H1 (cell line): ENCODE measurements at regions not wholly inside any gene's neighbourhood (a gene's known extent, or its start where the extent isn't known, plus 50 kb on each side); places are given as distances from the start of the nearest gene placed in this dataset.

Experiments
- CTCF ChIA-PET: fragments of 300-600 bp; sonication (Branson Sonifier 250); formaldehyde crosslinking; loops from one replicate; lab custom pipeline; 2021; ENCODE audit not compliant: partially characterized antibody; lab: Charles Lee
- POLR2A ChIA-PET: fragments of 300-600 bp; sonication (Branson Sonifier 250); formaldehyde crosslinking; loops from one replicate; lab custom pipeline; 2021; ENCODE audit warnings: inconsistent platforms; ENCODE audit not compliant: partially characterized antibody; lab: Charles Lee
- DNase-seq, 2 experiments: peaks; one replicate each; pipeline versions ENCODE4 v3.0.0 to v3.0.0-alpha.2; 2010 to 2022; ENCODE audit warnings: low spot score in 2 of 2, low read depth in 1 of 2, mixed read lengths in 1 of 2
- FAIRE-seq: peaks from 2 replicates; lab custom pipeline; 2011; peaks lifted over from hg19 to GRCh38; lab: Jason Lieb, UNC
- H2AFZ ChIP-seq: 2 replicates; pipeline ENCODE4 v1.8.1; 2012; ENCODE audit warnings: low read length, inconsistent platforms
- H2AK5ac ChIP-seq: 2 replicates; pipeline ENCODE4 v1.6.1; 2013; ENCODE audit warnings: low read depth, low read length
- H2BK120ac ChIP-seq: replicated peaks from 2 replicates; pipeline ENCODE3; 2013; ENCODE audit warnings: low read depth, low read length, inconsistent platforms
- H2BK12ac ChIP-seq: 2 replicates; pipeline ENCODE4 v1.6.1; 2013; ENCODE audit warnings: low read depth, low read length
- H2BK15ac ChIP-seq: 2 replicates; pipeline ENCODE4 v1.6.1; 2013; ENCODE audit warnings: low read length
- H2BK20ac ChIP-seq: 2 replicates; pipeline ENCODE4 v1.6.1; 2013; ENCODE audit warnings: low read length
- H2BK5ac ChIP-seq: 2 replicates; pipeline ENCODE4 v1.6.1; 2013; ENCODE audit warnings: low read depth, low read length
- H3K14ac ChIP-seq: 2 replicates; pipeline ENCODE4 v1.6.1; 2013; ENCODE audit warnings: inconsistent platforms; ENCODE audit not compliant: insufficient read length
- H3K18ac ChIP-seq: 2 replicates; pipeline ENCODE4 v1.6.1; 2013; ENCODE audit warnings: low read length; ENCODE audit errors: extremely low read depth
- H3K23ac ChIP-seq: 2 replicates; pipeline ENCODE4 v1.6.1; 2013; ENCODE audit warnings: inconsistent platforms; ENCODE audit not compliant: insufficient read length
- H3K23me2 ChIP-seq: 2 replicates; pipeline ENCODE4 v1.6.1; 2013; ENCODE audit warnings: low read depth, low read length
- H3K27ac ChIP-seq: 2 replicates; pipeline ENCODE4 v1.6.1; 2011; ENCODE audit warnings: low read depth, low read length, inconsistent platforms
- H3K27me3 ChIP-seq, 4 experiments: replicated peaks in 1 of 4; 1 replicate in 1 of 4; 2 replicates in 3 of 4; pipeline versions ENCODE4 v1.6.1 to v1.8.1; 2011 to 2013; ENCODE audit warnings: low read length in 3 of 4, mild to moderate bottlenecking in 3 of 4, inconsistent platforms in 2 of 4, mixed read lengths in 2 of 4, moderate library complexity in 1 of 4; ENCODE audit not compliant: control insufficient read depth in 3 of 4, insufficient read depth in 3 of 4; ENCODE audit errors: extremely low read depth in 1 of 4
- H3K36me3 ChIP-seq, 4 experiments: 2 replicates each; pipeline versions ENCODE4 v1.6.1 to v1.8.1; 2011 to 2013; ENCODE audit warnings: mild to moderate bottlenecking in 4 of 4, low read length in 3 of 4, moderate library complexity in 2 of 4, control low read depth in 1 of 4, inconsistent platforms in 1 of 4; ENCODE audit not compliant: insufficient read depth in 4 of 4, control insufficient read depth in 2 of 4
- H3K4ac ChIP-seq: replicated peaks from 2 replicates; pipeline ENCODE3; 2013; ENCODE audit warnings: low read length, low read depth, mixed read lengths, inconsistent platforms; ENCODE audit not compliant: insufficient read length
- H3K4me1 ChIP-seq, 4 experiments: replicated peaks in 1 of 4; 1 replicate in 1 of 4; 2 replicates in 3 of 4; pipeline versions ENCODE4 v1.6.1 to v1.8.1; 2011 to 2013; ENCODE audit warnings: low read length in 3 of 4, inconsistent platforms in 2 of 4, mixed read lengths in 1 of 4; ENCODE audit not compliant: insufficient read depth in 4 of 4, control insufficient read depth in 3 of 4
- H3K4me2 ChIP-seq, 2 experiments: 2 replicates each; pipeline versions ENCODE4 v1.6.1 to v1.8.1; 2011 to 2013; ENCODE audit warnings: low read depth in 2 of 2, low read length in 2 of 2, control low read depth in 1 of 2, inconsistent platforms in 1 of 2, mild to moderate bottlenecking in 1 of 2; ENCODE audit not compliant: insufficient read depth in 1 of 2
- H3K4me3 ChIP-seq, 4 experiments: fragments of 200-600, 300-600 bp in 1 of 4; sonication (generic), shearing (Covaris generic), sonication (Bioruptor Twin) in 1 of 4; 2 replicates each; pipeline versions ENCODE4 v1.5.1 to v1.8.1; 2011 to 2016; ENCODE audit warnings: low read length in 4 of 4, low read depth in 3 of 4, control low read depth in 2 of 4, inconsistent platforms in 2 of 4, mild to moderate bottlenecking in 2 of 4, mixed read lengths in 1 of 4, moderate library complexity in 1 of 4; ENCODE audit not compliant: insufficient read depth in 2 of 4; ENCODE audit errors: extremely low read depth in 1 of 4
- H3K56ac ChIP-seq: replicated peaks from 2 replicates; pipeline ENCODE3; 2013; ENCODE audit warnings: low read depth, mild to moderate bottlenecking, mixed read lengths, low read length, inconsistent platforms; ENCODE audit not compliant: insufficient read length
- H3K79me1 ChIP-seq: 2 replicates; pipeline ENCODE4 v1.6.1; 2013; ENCODE audit warnings: low read depth, low read length, control low read depth
- H3K79me2 ChIP-seq, 2 experiments: 2 replicates each; pipeline versions ENCODE4 v1.6.1 to v1.8.1; 2012 to 2013; ENCODE audit warnings: low read length in 2 of 2, mild to moderate bottlenecking in 2 of 2, inconsistent platforms in 1 of 2; ENCODE audit not compliant: insufficient read depth in 2 of 2, control insufficient read depth in 1 of 2
- H3K9ac ChIP-seq, 4 experiments: replicated peaks in 1 of 4; 1 replicate in 1 of 4; 2 replicates in 3 of 4; pipeline versions ENCODE4 v1.6.1 to v1.8.1; 2011 to 2013; ENCODE audit warnings: low read depth in 3 of 4, low read length in 3 of 4, control low read depth in 2 of 4, mild to moderate bottlenecking in 2 of 4, moderate library complexity in 2 of 4, inconsistent platforms in 1 of 4; ENCODE audit errors: extremely low read depth in 1 of 4
- H3K9me3 ChIP-seq, 2 experiments: 2 replicates each; pipeline versions ENCODE4 v1.6.1 to v1.8.1; 2012 to 2013; ENCODE audit warnings: mild to moderate bottlenecking in 2 of 2, moderate library complexity in 2 of 2, control low read depth in 1 of 2, inconsistent platforms in 1 of 2, low read depth in 1 of 2, low read length in 1 of 2, mixed read lengths in 1 of 2; ENCODE audit not compliant: insufficient read depth in 2 of 2
- H4K20me1 ChIP-seq, 2 experiments: replicated peaks in 1 of 2; 2 replicates each; pipeline versions ENCODE3 to v1.8.1; 2011 to 2013; ENCODE audit warnings: inconsistent platforms in 2 of 2, low read length in 2 of 2, mild to moderate bottlenecking in 1 of 2; ENCODE audit not compliant: insufficient read depth in 2 of 2, control insufficient read depth in 1 of 2
- H4K5ac ChIP-seq: 2 replicates; pipeline ENCODE4 v1.6.1; 2013; ENCODE audit warnings: low read length, low read depth, mixed read lengths, inconsistent platforms; ENCODE audit not compliant: insufficient read length
- H4K8ac ChIP-seq: 2 replicates; pipeline ENCODE4 v1.8.0; 2013; ENCODE audit warnings: mild to moderate bottlenecking, moderate library complexity, low read length, inconsistent platforms; ENCODE audit not compliant: insufficient read depth; ENCODE audit errors: extremely low read depth
- H4K91ac ChIP-seq: replicated peaks from 2 replicates; pipeline ENCODE3; 2013; ENCODE audit warnings: low read length, mixed read lengths, inconsistent platforms; ENCODE audit not compliant: insufficient read length
- ATF3 ChIP-seq: IDR thresholded peaks from 2 replicates; pipeline ENCODE4 v1.6.1; 2011; ENCODE audit warnings: low read depth, mild to moderate bottlenecking, low read length; ENCODE audit not compliant: insufficient read depth
- CEBPB ChIP-seq: IDR thresholded peaks from 2 replicates; pipeline ENCODE4 v1.6.1; 2012; ENCODE audit warnings: low read depth, low read length
- GABPA ChIP-seq: IDR thresholded peaks from 2 replicates; pipeline ENCODE4 v1.6.1; 2011; ENCODE audit warnings: mild to moderate bottlenecking, low read length, moderate library complexity, borderline replicate concordance; ENCODE audit not compliant: insufficient read depth
- HDAC6 ChIP-seq: IDR thresholded peaks from one replicate; pipeline ENCODE4 v1.7.1; 2012; ENCODE audit warnings: low read depth, mild to moderate bottlenecking, inconsistent platforms, low read length, moderate library complexity
- RXRA ChIP-seq: IDR thresholded peaks from 2 replicates; pipeline ENCODE4 v1.6.1; 2011; ENCODE audit warnings: low read depth, mild to moderate bottlenecking, low read length, moderate library complexity; ENCODE audit not compliant: insufficient read depth
- SIX5 ChIP-seq: IDR thresholded peaks from 2 replicates; pipeline ENCODE4 v1.6.1; 2011; ENCODE audit warnings: mild to moderate bottlenecking, low read depth, low read length
- SP2 ChIP-seq: IDR thresholded peaks from 2 replicates; pipeline ENCODE4 v1.6.1; 2012; ENCODE audit warnings: mild to moderate bottlenecking, low read length, inconsistent platforms
- SUZ12 ChIP-seq: fragments of 200-600 bp; sonication (generic); IDR thresholded peaks from 2 replicates; pipeline ENCODE4 v1.6.1; 2012; ENCODE audit warnings: mild to moderate bottlenecking, inconsistent platforms, low read length, moderate library complexity, mixed read lengths
- TAF7 ChIP-seq: optimal IDR thresholded peaks from 2 replicates; pipeline ENCODE3; 2011; ENCODE audit warnings: low read depth, mild to moderate bottlenecking, inconsistent platforms, low read length, moderate library complexity, borderline replicate concordance
- TCF12 ChIP-seq: IDR thresholded peaks from 2 replicates; pipeline ENCODE4 v1.6.1; 2011; ENCODE audit warnings: low read depth, mild to moderate bottlenecking, low read length
- YY1 ChIP-seq: IDR thresholded peaks from 2 replicates; pipeline ENCODE4 v1.6.1; 2011; ENCODE audit warnings: low read depth, mild to moderate bottlenecking, low read length
- WGBS, 2 experiments: shearing (Covaris generic) in 1 of 2; methylation state at CpG; one replicate each; pipeline versions ENCODE4 v1.1.6 to v1.1.7; 2013 to 2015; ENCODE audit warnings: low lambda C conversion rate in 2 of 2, mixed read lengths in 2 of 2, inconsistent platforms in 1 of 2, low coverage in 1 of 2, missing lambda C conversion rate in 1 of 2; ENCODE audit not compliant: insufficient replicate concordance in 2 of 2, insufficient coverage in 1 of 2, insufficient read length in 1 of 2; ENCODE audit errors: extremely low coverage in 1 of 2, missing lambda C conversion rate in 1 of 2; 5-methylcytosine and 5-hydroxymethylcytosine counted together

- no peak overlapping the region for H2BK120ac ChIP-seq
- no peak overlapping the region for H3K4me3 ChIP-seq
- no peak overlapping the region for H3K18ac ChIP-seq
- H4K91ac ChIP-seq = no peak overlapping the region
- no peaks in the 10 kb centered on the region for H3K9me3 ChIP-seq
- H3K4me2 ChIP-seq = no peak overlapping the region
- H4K20me1 ChIP-seq = no peaks in the 10 kb centered on the region
- H3K14ac ChIP-seq = no peak overlapping the region
- no peaks in the 10 kb centered on the region for H3K36me3 ChIP-seq
- CTCF ChIA-PET = interaction anchor here (0.6 kb wide), 1 partner anchor 1211 kb away, joined by 3 read pairs; no protein-coding TSS in a partner anchor
- no peak for FAIRE-seq
- no peak overlapping the region for H3K9ac ChIP-seq
- no peak overlapping the region for H2BK15ac ChIP-seq
- H3K23me2 ChIP-seq = no peaks in the 10 kb centered on the region
- H2AFZ ChIP-seq = no peak overlapping the region
- H2BK12ac ChIP-seq = no peak overlapping the region
- H3K27me3 ChIP-seq = peaks cover 0 to 3% (median 0%) of the 10 kb centered on the region in 4 experiments; a peak in 1 of 7 replicates
- no peaks in the 10 kb centered on the region for H3K79me1 ChIP-seq
- H2AK5ac ChIP-seq = no peak overlapping the region
- no peak overlapping the region for H4K8ac ChIP-seq
- no peak overlapping the region for H4K5ac ChIP-seq
- no peak overlapping the region for H3K27ac ChIP-seq
- no peaks in the 10 kb centered on the region; a peak in 1 of 7 replicates for H3K4me1 ChIP-seq
- no peak overlapping the region for H3K56ac ChIP-seq
- POLR2A ChIA-PET = no interaction called here
- no peak overlapping the region for H2BK5ac ChIP-seq
- no peak overlapping the region for H3K23ac ChIP-seq
- H3K4ac ChIP-seq = no peak overlapping the region
- WGBS, 2 experiments = 89% methylated on average over 5 of the region's 5 CpGs; no CpG with 5 or more reads in 1 of the 2 experiments
- no peak overlapping the region for H2BK20ac ChIP-seq
- TF ChIP-seq SP2 (no peak), ATF3 (no peak), YY1 (no peak), SIX5 (no peak), RXRA (no peak), CEBPB (no peak), GABPA (no peak), SUZ12 (no peak), TCF12 (no peak), TAF7 (no peak), HDAC6 (no peak)
- DNase-seq = no peak
- no peaks in the 10 kb centered on the region for H3K79me2 ChIP-seq
These were observed 145.4 kb upstream of the C1orf174 start for GRCh38 chr1:4045397-4046010.
